ENCODE measurements at regions not wholly inside any gene's neighbourhood (a gene's known extent, or its start where the extent isn't known, plus 50 kb on each side); places are given as distances from the start of the nearest gene placed in this dataset.
A peak's percentile ranks its signal among the peaks of the same experiment; 100 is the strongest.

DNA sequence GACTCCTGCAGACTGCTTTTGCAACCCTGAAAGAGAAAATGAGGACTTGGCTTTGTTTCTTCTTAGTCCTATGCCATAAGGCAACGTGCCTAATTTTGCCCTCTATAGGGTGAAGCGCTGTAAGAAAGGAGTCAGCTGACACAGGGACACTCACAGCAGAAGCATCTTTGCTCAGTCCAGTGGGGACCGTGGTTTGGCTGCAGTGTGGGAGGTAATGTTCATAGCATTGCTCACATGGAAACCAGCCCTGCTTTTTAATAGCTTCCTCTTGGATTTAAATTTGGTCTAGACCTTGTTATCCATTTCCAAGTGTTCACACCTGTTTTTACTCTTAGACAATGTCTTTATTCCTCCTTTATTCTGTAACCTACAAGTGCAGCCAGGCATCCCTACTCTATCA is 1032.1 kb downstream of the NTRK3 start (continued):
- TF ChIP-seq, protein P1, sequence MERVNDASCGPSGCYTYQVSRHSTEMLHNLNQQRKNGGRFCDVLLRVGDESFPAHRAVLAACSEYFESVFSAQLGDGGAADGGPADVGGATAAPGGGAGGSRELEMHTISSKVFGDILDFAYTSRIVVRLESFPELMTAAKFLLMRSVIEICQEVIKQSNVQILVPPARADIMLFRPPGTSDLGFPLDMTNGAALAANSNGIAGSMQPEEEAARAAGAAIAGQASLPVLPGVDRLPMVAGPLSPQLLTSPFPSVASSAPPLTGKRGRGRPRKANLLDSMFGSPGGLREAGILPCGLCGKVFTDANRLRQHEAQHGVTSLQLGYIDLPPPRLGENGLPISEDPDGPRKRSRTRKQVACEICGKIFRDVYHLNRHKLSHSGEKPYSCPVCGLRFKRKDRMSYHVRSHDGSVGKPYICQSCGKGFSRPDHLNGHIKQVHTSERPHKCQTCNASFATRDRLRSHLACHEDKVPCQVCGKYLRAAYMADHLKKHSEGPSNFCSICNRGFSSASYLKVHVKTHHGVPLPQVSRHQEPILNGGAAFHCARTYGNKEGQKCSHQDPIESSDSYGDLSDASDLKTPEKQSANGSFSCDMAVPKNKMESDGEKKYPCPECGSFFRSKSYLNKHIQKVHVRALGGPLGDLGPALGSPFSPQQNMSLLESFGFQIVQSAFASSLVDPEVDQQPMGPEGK (CRISPR knock-in tag; IDR thresholded peaks at IDR 0.05; ENCODE audit: borderline replicate concordance) = no peak
- TF ChIP-seq, protein P2, sequence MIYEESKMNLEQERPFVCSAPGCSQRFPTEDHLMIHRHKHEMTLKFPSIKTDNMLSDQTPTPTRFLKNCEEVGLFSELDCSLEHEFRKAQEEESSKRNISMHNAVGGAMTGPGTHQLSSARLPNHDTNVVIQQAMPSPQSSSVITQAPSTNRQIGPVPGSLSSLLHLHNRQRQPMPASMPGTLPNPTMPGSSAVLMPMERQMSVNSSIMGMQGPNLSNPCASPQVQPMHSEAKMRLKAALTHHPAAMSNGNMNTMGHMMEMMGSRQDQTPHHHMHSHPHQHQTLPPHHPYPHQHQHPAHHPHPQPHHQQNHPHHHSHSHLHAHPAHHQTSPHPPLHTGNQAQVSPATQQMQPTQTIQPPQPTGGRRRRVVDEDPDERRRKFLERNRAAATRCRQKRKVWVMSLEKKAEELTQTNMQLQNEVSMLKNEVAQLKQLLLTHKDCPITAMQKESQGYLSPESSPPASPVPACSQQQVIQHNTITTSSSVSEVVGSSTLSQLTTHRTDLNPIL (CRISPR knock-in tag; IDR thresholded peaks at IDR 0.05; ENCODE audit: low read depth) = no peak
- no peak for TF ChIP-seq ISL1 (CRISPR knock-in tag; IDR thresholded peaks at IDR 0.05)

DNA sequence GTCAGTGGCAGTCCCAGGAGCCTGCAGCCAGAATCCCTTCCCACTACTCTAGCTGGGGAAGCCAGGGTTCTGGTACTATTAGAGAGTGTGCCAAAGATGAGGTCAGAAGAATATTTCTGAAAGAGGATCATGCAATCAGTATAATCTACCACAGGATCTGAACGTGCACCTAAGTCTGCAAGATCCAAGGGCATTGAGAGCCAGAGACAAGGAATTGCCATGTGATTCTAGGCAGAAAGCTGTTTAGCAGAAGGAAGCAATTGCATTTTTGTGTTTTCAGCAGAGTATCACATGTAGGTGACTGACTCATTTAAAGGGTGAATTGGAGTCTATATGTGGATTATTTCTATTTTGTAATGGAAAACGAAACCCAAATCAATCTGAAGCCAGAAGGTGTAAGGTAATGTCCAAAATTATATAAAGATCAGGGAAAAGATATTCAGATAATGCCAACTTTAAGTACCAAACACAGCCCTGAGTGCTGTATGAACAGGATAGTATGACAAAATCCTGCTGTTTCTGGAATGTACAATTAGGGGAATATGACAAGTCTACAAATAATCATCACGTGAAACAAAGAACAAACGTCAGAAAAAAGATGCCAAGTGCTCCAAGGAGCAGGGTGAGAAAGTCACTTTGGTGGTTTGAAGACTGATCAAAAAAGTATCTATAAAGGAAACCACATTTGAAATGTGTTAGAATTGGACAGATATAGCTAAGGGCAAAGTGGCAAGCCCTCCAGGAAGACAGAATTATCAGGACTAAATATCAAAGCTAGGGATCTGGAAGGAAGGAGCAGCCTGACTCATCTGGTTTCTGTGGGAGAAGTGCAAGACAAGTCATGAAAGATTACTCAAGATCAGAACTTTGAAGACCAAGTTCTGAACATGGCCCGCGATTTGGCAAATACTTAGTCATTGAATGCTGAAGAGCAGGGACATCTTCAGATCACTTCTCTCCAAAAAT is 1036.6 kb downstream of the NTRK3 start:
- no peak for TF ChIP-seq ZNF8 (CRISPR knock-in tag; IDR thresholded peaks at IDR 0.05)
- no peak for TF ChIP-seq BACH2 (CRISPR knock-in tag; IDR thresholded peaks at IDR 0.05; ENCODE audit: borderline replicate concordance)
- peak; percentile 55 for TF ChIP-seq ISL1 (CRISPR knock-in tag; IDR thresholded peaks at IDR 0.05)
- TF ChIP-seq ZFP3 (CRISPR knock-in tag; IDR thresholded peaks at IDR 0.05) = no peak

DNA sequence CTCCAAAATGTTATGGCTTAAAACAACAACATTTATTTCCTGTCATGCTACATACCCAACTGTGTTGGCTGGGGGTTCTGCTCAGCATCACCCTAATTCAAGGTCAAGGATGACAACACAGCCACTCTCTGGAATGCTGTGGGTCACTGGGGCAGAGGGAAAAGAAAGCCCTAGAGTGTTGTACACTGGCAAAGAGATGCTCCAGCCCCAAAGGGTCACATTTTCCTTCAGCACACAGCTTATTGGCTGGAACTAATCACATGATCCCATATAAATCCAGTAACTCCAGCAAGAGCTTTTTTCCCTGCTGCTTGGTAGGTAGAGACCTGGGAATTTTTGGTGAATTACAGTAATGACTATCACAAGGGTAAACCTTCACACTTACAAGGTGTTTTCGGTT is 1041.4 kb downstream of the NTRK3 start:
- TF ChIP-seq, protein P3, sequence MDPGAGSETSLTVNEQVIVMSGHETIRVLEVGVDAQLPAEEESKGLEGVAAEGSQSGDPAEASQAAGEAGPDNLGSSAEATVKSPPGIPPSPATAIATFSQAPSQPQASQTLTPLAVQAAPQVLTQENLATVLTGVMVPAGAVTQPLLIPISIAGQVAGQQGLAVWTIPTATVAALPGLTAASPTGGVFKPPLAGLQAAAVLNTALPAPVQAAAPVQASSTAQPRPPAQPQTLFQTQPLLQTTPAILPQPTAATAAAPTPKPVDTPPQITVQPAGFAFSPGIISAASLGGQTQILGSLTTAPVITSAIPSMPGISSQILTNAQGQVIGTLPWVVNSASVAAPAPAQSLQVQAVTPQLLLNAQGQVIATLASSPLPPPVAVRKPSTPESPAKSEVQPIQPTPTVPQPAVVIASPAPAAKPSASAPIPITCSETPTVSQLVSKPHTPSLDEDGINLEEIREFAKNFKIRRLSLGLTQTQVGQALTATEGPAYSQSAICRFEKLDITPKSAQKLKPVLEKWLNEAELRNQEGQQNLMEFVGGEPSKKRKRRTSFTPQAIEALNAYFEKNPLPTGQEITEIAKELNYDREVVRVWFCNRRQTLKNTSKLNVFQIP (CRISPR knock-in tag; IDR thresholded peaks at IDR 0.05; ENCODE audit: borderline replicate concordance, low read depth) = no peak
- TF ChIP-seq, protein P2 (CRISPR knock-in tag; IDR thresholded peaks at IDR 0.05; ENCODE audit: low read depth) = no peak
- TF ChIP-seq ARNTL (CRISPR knock-in tag; IDR thresholded peaks at IDR 0.05; ENCODE audit: borderline replicate concordance, low read depth) = no peak
- no peak for TF ChIP-seq ZNF565 (CRISPR knock-in tag; conservative IDR thresholded peaks at IDR 0.05; ENCODE audit: low read depth)
- no peak for TF ChIP-seq CSDC2 (CRISPR knock-in tag; IDR thresholded peaks at IDR 0.05)
- no peak for TF ChIP-seq ZFP3 (CRISPR knock-in tag; IDR thresholded peaks at IDR 0.05)
- no peak for TF ChIP-seq SNAI2 (CRISPR knock-in tag; IDR thresholded peaks at IDR 0.05)
- no peak for TF ChIP-seq ZC3H10 (CRISPR knock-in tag; IDR thresholded peaks at IDR 0.05)
- TF ChIP-seq GLIS3 (CRISPR knock-in tag; IDR thresholded peaks at IDR 0.05) = no peak
- TF ChIP-seq ZNF8 (CRISPR knock-in tag; IDR thresholded peaks at IDR 0.05) = no peak
- TF ChIP-seq, protein P4, sequence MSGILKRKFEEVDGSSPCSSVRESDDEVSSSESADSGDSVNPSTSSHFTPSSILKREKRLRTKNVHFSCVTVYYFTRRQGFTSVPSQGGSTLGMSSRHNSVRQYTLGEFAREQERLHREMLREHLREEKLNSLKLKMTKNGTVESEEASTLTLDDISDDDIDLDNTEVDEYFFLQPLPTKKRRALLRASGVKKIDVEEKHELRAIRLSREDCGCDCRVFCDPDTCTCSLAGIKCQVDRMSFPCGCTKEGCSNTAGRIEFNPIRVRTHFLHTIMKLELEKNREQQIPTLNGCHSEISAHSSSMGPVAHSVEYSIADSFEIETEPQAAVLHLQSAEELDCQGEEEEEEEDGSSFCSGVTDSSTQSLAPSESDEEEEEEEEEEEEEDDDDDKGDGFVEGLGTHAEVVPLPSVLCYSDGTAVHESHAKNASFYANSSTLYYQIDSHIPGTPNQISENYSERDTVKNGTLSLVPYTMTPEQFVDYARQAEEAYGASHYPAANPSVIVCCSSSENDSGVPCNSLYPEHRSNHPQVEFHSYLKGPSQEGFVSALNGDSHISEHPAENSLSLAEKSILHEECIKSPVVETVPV (CRISPR knock-in tag; IDR thresholded peaks at IDR 0.05) = no peak
- TF ChIP-seq ESRRG (CRISPR knock-in tag; IDR thresholded peaks at IDR 0.05) = no peak
- no peak for TF ChIP-seq RARB (CRISPR knock-in tag; IDR thresholded peaks at IDR 0.05)
- TF ChIP-seq TOX (CRISPR knock-in tag; IDR thresholded peaks at IDR 0.05; ENCODE audit: borderline replicate concordance) = no peak
- TF ChIP-seq OSR1 (CRISPR knock-in tag; IDR thresholded peaks at IDR 0.05) = no peak
- TF ChIP-seq, protein P1 (CRISPR knock-in tag; IDR thresholded peaks at IDR 0.05; ENCODE audit: borderline replicate concordance) = no peak
- no peak for TF ChIP-seq ZNF70 (CRISPR knock-in tag; IDR thresholded peaks at IDR 0.05)
- no peak for TF ChIP-seq PPARA (CRISPR knock-in tag; IDR thresholded peaks at IDR 0.05; ENCODE audit: borderline replicate concordance)
- TF ChIP-seq, protein P5, sequence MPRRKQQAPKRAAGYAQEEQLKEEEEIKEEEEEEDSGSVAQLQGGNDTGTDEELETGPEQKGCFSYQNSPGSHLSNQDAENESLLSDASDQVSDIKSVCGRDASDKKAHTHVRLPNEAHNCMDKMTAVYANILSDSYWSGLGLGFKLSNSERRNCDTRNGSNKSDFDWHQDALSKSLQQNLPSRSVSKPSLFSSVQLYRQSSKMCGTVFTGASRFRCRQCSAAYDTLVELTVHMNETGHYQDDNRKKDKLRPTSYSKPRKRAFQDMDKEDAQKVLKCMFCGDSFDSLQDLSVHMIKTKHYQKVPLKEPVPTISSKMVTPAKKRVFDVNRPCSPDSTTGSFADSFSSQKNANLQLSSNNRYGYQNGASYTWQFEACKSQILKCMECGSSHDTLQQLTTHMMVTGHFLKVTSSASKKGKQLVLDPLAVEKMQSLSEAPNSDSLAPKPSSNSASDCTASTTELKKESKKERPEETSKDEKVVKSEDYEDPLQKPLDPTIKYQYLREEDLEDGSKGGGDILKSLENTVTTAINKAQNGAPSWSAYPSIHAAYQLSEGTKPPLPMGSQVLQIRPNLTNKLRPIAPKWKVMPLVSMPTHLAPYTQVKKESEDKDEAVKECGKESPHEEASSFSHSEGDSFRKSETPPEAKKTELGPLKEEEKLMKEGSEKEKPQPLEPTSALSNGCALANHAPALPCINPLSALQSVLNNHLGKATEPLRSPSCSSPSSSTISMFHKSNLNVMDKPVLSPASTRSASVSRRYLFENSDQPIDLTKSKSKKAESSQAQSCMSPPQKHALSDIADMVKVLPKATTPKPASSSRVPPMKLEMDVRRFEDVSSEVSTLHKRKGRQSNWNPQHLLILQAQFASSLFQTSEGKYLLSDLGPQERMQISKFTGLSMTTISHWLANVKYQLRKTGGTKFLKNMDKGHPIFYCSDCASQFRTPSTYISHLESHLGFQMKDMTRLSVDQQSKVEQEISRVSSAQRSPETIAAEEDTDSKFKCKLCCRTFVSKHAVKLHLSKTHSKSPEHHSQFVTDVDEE (CRISPR knock-in tag; IDR thresholded peaks at IDR 0.05) = no peak
- no peak for TF ChIP-seq ISL1 (CRISPR knock-in tag; IDR thresholded peaks at IDR 0.05)
- no peak for ATAC-seq

More for the DNA sequence above, 1036.6 kb downstream of the NTRK3 start:
- peak; percentile 87 for ATAC-seq

Data from SK-N-SH treated with all-trans-retinoic acid at 6 μM for 48 hours (cell line).